Loucy (cell line): ENCODE measurements at regions not wholly inside any gene's neighbourhood (a gene's known extent, or its start where the extent isn't known, plus 50 kb on each side); places are given as distances from the start of the nearest gene placed in this dataset.

Experiments
- EZH2phosphoT487 ChIP-seq: fragments of 200-600 bp; IDR thresholded peaks from 2 replicates; pipeline ENCODE4 v1.6.1; 2018; ENCODE audit warnings: antibody characterized with exemption, mild to moderate bottlenecking, moderate library complexity, borderline replicate concordance
- TF ChIP-seq, protein P1 (sequence below): fragments of 200-600 bp; sonication (generic); conservative IDR thresholded peaks from 2 replicates; pipeline ENCODE4 v1.5.1; 2014; ENCODE audit warnings: mild to moderate bottlenecking, antibody characterized with exemption, low read length

DNA sequence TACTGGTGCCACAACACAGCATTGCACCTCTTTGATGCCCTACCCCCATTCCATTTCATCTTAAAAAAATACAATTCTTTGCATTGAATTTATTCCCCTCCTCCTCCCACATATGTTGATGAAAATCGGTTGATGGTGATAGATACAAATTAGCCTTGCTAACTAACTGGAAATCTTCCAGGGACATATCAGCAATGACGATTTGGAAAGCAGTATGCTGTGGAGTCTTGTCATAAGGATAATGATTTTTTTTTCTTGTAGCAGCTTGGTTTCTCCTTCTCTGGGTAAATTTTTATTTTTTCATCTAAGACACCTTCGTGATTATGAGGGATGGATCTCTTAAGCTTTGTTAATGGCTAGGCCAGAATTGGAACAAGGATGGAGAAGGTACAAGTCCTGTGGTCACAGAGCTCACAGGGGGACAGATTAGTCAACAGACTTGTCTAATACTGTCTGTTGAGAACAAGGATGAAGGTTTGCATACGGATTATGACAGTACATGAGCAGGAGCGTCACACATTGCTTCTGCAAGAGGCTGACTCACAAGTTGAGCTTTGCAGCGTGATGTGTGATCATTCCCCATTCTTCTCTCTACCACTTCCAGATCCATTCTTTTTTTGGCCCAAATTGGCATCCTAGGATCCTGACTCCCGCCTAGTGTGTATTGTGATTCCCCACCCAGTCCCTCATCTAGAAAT, 233.1 kb upstream of the FERMT1 start:
- TF ChIP-seq, protein P1, sequence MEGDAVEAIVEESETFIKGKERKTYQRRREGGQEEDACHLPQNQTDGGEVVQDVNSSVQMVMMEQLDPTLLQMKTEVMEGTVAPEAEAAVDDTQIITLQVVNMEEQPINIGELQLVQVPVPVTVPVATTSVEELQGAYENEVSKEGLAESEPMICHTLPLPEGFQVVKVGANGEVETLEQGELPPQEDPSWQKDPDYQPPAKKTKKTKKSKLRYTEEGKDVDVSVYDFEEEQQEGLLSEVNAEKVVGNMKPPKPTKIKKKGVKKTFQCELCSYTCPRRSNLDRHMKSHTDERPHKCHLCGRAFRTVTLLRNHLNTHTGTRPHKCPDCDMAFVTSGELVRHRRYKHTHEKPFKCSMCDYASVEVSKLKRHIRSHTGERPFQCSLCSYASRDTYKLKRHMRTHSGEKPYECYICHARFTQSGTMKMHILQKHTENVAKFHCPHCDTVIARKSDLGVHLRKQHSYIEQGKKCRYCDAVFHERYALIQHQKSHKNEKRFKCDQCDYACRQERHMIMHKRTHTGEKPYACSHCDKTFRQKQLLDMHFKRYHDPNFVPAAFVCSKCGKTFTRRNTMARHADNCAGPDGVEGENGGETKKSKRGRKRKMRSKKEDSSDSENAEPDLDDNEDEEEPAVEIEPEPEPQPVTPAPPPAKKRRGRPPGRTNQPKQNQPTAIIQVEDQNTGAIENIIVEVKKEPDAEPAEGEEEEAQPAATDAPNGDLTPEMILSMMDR: no peak
- no peak for TF ChIP-seq EZH2phosphoT487
